Caco-2 (cell line): ENCODE measurements at regions not wholly inside any gene's neighbourhood (a gene's known extent, or its start where the extent isn't known, plus 50 kb on each side); places are given as distances from the start of the nearest gene placed in this dataset.

Experiments
- BruUV-seq: library from RNA; stranded (reverse); fragments of 400-500 nt; replicated peaks from 2 replicates; lab custom pipeline; 2021; lab: Mats Ljungman, UMichigan
- CTCF ChIA-PET: fragments of 300-600 bp; sonication (Branson Sonifier 250); formaldehyde crosslinking; loops from one replicate; lab custom pipeline; 2022; ENCODE audit warnings: antibody characterized with exemption; lab: Charles Lee
- POLR2A ChIA-PET: fragments of 300-600 bp; sonication (Branson Sonifier 250); formaldehyde crosslinking; loops from one replicate; lab custom pipeline; 2022; ENCODE audit warnings: antibody characterized with exemption; lab: Charles Lee
- DNase-seq, 2 experiments: peaks; one replicate each; pipeline versions ENCODE4 v3.0.0 to v3.0.0-alpha.2; 2020 to 2022
- H3K27me3 ChIP-seq: replicated peaks from 2 replicates; pipeline ENCODE4 v1.6.0; 2011; ENCODE audit warnings: low read length; ENCODE audit not compliant: control insufficient read depth, insufficient read depth
- H3K36me3 ChIP-seq: 2 replicates; pipeline ENCODE4 v1.5.1; 2011; ENCODE audit warnings: low read length; ENCODE audit not compliant: control insufficient read depth, insufficient read depth
- H3K4me1 ChIP-seq: fragments of 250-450 bp; sonication (Bioruptor Pico); 2 replicates; pipeline ENCODE4 v1.5.1; 2020; ENCODE audit warnings: mild to moderate bottlenecking
- H3K4me3 ChIP-seq: 2 replicates; pipeline ENCODE4 v1.5.1; 2011; ENCODE audit warnings: low read depth, mild to moderate bottlenecking, control low read depth, low read length
- H3K9me3 ChIP-seq: fragments of 250-450 bp; sonication (Bioruptor Pico); 2 replicates; pipeline ENCODE4 v1.5.1; 2020; ENCODE audit warnings: mild to moderate bottlenecking, moderate library complexity
- H3K27ac Mint-ChIP-seq: one replicate; pipeline ENCODE4 v1.8.0; 2022; ENCODE audit warnings: mixed read lengths; ENCODE audit not compliant: unreplicated experiment
- H3K27me3 Mint-ChIP-seq: one replicate; pipeline ENCODE4 v1.8.0; 2022; ENCODE audit warnings: mixed read lengths; ENCODE audit not compliant: insufficient read depth, unreplicated experiment
- H3K36me3 Mint-ChIP-seq: one replicate; pipeline ENCODE4 v1.8.0; 2022; ENCODE audit warnings: mild to moderate bottlenecking, mixed read lengths; ENCODE audit not compliant: insufficient read depth, unreplicated experiment
- H3K4me1 Mint-ChIP-seq: one replicate; pipeline ENCODE4 v1.8.0; 2022; ENCODE audit warnings: low read depth, mixed read lengths; ENCODE audit not compliant: unreplicated experiment
- H3K4me3 Mint-ChIP-seq: one replicate; pipeline ENCODE4 v1.8.0; 2022; ENCODE audit warnings: mild to moderate bottlenecking, moderate library complexity, mixed read lengths; ENCODE audit not compliant: unreplicated experiment
- H3K9me3 Mint-ChIP-seq: one replicate; pipeline ENCODE4 v1.8.0; 2022; ENCODE audit warnings: mixed read lengths; ENCODE audit not compliant: unreplicated experiment
- intact Hi-C: fragments of 100-400 bp; cut with micrococcal nuclease; formaldehyde crosslinking; loops from one replicate; pipeline ENCODE4 v1.10.0; 2022; ENCODE audit not compliant: unreplicated experiment
- TF ChIP-seq, protein P1 (sequence below), 2 experiments: fragments of 200-600 bp in 1 of 2; IDR thresholded peaks; 1 replicate in 1 of 2; 2 replicates in 1 of 2; pipeline versions ENCODE4 v1.5.1 to v1.8.0; 2011 to 2022; ENCODE audit warnings: antibody characterized with exemption in 1 of 2, control low read depth in 1 of 2, inconsistent platforms in 1 of 2, low read depth in 1 of 2, low read length in 1 of 2, mild to moderate bottlenecking in 1 of 2, moderate library complexity in 1 of 2; ENCODE audit not compliant: insufficient read depth in 1 of 2, severe bottlenecking in 1 of 2, unreplicated experiment in 1 of 2

DNA sequence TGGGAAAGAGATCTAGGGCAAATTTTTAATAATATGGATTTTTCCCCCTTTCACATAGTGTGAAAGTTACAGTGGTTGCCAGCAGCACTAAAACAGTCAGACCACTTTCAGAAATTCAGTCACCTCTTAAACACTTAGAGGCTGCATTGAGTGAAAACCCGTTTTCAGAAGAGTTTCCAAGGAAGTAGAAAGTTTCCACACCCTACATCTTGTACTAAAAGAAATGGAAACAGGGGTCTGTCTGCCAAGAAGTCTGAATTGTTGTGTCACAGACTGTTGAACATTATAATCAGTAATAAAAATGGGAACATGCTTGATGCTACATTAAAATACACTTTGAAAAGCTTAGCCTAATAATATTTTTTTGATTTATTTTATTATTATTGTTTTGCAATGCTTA lies 278.9 kb upstream of the KCNJ16 start:
- Histone ChIP-seq H3K27me3 (no peaks in the 10 kb centered on the region), H3K9me3 (peaks cover 5% of the 10 kb centered on the region; the same call in 1 of the 2 replicates), H3K4me1 (no peaks in the 10 kb centered on the region), H3K4me3 (no peak overlapping the region), H3K36me3 (no peaks in the 10 kb centered on the region)
- Mint-ChIP-seq H3K27me3 (no peaks in the 10 kb centered on the region), H3K4me3 (no peak overlapping the region), H3K4me1 (no peaks in the 10 kb centered on the region), H3K9me3 (peaks cover 31% of the 10 kb centered on the region), H3K36me3 (no peaks in the 10 kb centered on the region), H3K27ac (no peak overlapping the region)
- no peak for DNase-seq
- TF ChIP-seq, protein P1, sequence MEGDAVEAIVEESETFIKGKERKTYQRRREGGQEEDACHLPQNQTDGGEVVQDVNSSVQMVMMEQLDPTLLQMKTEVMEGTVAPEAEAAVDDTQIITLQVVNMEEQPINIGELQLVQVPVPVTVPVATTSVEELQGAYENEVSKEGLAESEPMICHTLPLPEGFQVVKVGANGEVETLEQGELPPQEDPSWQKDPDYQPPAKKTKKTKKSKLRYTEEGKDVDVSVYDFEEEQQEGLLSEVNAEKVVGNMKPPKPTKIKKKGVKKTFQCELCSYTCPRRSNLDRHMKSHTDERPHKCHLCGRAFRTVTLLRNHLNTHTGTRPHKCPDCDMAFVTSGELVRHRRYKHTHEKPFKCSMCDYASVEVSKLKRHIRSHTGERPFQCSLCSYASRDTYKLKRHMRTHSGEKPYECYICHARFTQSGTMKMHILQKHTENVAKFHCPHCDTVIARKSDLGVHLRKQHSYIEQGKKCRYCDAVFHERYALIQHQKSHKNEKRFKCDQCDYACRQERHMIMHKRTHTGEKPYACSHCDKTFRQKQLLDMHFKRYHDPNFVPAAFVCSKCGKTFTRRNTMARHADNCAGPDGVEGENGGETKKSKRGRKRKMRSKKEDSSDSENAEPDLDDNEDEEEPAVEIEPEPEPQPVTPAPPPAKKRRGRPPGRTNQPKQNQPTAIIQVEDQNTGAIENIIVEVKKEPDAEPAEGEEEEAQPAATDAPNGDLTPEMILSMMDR (IDR thresholded peaks at IDR 0.05; ENCODE audit: insufficient read depth in 1 of 2, low read depth in 1 of 2, low read length in 1 of 2, severe bottlenecking in 1 of 2, unreplicated experiment in 1 of 2) = no peak
- intact Hi-C loops = no loop called here
- BruUV-seq = no TSS peak
- CTCF ChIA-PET = no interaction called here
- POLR2A ChIA-PET = no interaction called here

DNA sequence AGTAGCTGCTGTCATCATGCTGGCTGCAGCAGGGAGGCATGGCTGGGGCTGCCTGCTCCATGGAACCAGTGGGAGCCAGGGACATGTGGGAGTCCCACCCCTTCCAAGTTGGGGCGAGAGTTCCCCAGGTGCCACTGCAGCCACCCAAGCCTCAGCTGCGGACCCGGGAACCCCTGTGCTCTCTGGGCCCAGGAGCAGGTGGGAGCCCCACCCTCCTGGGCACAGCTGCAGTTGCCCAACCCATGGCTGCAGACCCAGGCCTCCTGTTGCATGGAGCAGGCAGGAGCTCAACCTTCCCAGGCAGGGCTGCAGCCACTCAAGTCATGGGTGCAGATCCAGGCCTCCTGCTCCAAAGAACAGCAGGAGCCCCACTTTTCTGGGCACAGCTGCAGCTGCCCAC lies 274.2 kb upstream of the KCNJ16 start:
- Histone ChIP-seq H3K36me3 (no peaks in the 10 kb centered on the region), H3K4me3 (no peak overlapping the region), H3K27me3 (no peaks in the 10 kb centered on the region), H3K4me1 (no peaks in the 10 kb centered on the region), H3K9me3 (peaks cover 5% of the 10 kb centered on the region; the same call in 1 of the 2 replicates)
- TF ChIP-seq, protein P1 (IDR thresholded peaks at IDR 0.05; ENCODE audit: insufficient read depth in 1 of 2, low read depth in 1 of 2, low read length in 1 of 2, severe bottlenecking in 1 of 2, unreplicated experiment in 1 of 2) = no peak
- Mint-ChIP-seq H3K4me3 (no peak overlapping the region), H3K36me3 (no peaks in the 10 kb centered on the region), H3K27ac (no peak overlapping the region), H3K9me3 (peaks cover 31% of the 10 kb centered on the region), H3K27me3 (no peaks in the 10 kb centered on the region), H3K4me1 (no peaks in the 10 kb centered on the region)
- intact Hi-C loops = no loop called here
- CTCF ChIA-PET = no interaction called here
- no TSS peak for BruUV-seq
- POLR2A ChIA-PET = no interaction called here
- DNase-seq = no peak

DNA sequence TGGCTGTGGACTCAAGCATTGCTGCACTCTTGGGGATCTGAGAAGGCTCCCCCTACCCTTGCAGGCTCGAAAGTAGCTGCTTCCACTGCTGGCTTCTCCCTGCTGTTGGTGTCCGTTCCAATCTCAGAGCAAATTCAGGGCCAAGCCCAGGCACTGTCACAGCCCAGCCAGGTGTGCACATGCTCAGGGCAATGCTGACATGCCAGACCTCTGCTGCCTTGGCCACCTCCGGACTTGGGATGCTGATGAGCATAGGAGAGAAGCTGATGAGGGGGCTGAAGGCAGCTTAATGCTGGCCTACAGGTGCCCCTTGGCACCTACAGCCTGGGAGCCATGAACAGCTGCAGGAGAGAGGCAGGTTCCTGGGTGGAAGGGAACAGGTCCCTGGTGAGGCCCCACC lies 273.7 kb upstream of the KCNJ16 start:
- intact Hi-C loops = no loop called here
- ChIA-PET CTCF (no interaction called here), POLR2A (no interaction called here)
- H3K4me1 ChIP-seq = no peaks in the 10 kb centered on the region
- no peaks in the 10 kb centered on the region for H3K27me3 ChIP-seq
- no peak overlapping the region for H3K27ac Mint-ChIP-seq
- no peak for DNase-seq
- H3K4me3 ChIP-seq = no peak overlapping the region
- BruUV-seq = no TSS peak
- no peaks in the 10 kb centered on the region for H3K4me1 Mint-ChIP-seq
- no peaks in the 10 kb centered on the region for H3K36me3 ChIP-seq
- H3K4me3 Mint-ChIP-seq = no peak overlapping the region
- H3K27me3 Mint-ChIP-seq = no peaks in the 10 kb centered on the region
- peaks cover 31% of the 10 kb centered on the region for H3K9me3 Mint-ChIP-seq
- TF ChIP-seq, protein P1 (IDR thresholded peaks at IDR 0.05; ENCODE audit: insufficient read depth in 1 of 2, low read depth in 1 of 2, low read length in 1 of 2, severe bottlenecking in 1 of 2, unreplicated experiment in 1 of 2) = no peak
- H3K36me3 Mint-ChIP-seq = no peaks in the 10 kb centered on the region
- H3K9me3 ChIP-seq = peaks cover 5% of the 10 kb centered on the region; the same call in 1 of the 2 replicates
